ENCODE measurements at regions not wholly inside any gene's neighbourhood (a gene's known extent, or its start where the extent isn't known, plus 50 kb on each side); places are given as distances from the start of the nearest gene placed in this dataset.
"Not testable (repeated sequence)": the region's sequence is repeated elsewhere in the genome, so short reads cannot be mapped to it uniquely, and the experiment has no call there.

DNA sequence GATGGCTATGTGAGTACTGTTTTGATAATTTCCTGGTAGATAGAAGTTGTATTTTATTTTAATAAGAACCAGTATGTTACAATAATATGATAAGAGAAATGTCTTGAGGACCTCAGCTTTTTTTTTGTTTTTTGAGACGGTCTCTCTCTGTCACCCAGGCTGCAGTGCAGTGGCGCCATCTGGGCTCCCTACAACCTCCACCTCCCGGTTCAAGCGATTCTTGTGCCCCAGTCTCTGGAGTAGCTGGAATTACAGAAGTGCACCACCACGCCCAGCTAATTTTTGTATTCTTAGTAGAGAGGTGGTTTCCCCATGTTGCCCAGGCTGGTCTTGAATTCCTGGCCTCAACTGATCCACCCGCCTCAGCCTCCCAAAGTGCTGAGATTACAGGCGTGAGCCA, 968.1 kb upstream of the ADGRL4 start:
- DNase-seq = no peak

GRCh38 chr1:79969886-79970285, 963.4 kb upstream of the ADGRL4 start:
- no peak for DNase-seq

DNA sequence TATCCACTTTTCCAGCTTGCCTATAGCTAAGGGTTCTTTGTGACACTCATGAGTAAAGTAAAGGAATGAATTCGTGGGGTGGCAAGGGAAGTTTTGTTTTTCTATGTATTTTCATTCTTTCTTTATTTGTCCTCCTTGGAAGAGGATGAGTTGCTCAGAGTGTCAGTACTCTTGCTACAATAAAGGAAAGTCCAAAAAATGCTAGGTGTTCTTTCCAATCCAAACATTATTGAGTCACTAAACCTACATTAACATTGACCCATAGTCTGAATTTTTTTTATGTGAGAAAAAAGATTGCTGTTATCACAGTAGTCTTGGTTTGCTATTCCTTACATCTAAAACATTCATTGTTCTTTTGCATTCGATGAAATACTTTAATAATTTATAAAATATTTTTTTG, 959.9 kb upstream of the ADGRL4 start:
- DNase-seq = no peak

GRCh38 chr1:79959635-79960034, 953.1 kb upstream of the ADGRL4 start:
- DNase-seq = no peak

GRCh38 chr1:79955966-79956365, 949.4 kb upstream of the ADGRL4 start:
- DNase-seq = no peak

DNA sequence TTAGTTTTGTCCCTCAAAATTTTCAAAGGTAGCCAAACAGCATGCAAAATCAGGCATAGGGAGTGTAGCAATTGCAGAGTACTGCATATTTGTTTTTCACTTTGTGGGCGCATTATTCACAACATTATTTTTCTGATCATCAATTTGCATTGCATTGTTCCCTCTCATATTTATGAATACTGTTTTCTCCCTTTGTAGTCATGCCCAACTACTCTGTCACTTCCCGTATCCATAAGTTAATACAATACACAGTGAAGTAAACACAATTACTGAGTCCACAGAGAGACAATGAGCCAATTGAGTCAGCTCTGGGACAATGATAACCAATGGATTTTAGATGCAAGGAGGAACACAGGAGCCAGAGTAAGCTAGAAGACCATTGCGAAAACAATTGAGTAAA, 944.0 kb upstream of the ADGRL4 start:
- no peak for DNase-seq

DNA sequence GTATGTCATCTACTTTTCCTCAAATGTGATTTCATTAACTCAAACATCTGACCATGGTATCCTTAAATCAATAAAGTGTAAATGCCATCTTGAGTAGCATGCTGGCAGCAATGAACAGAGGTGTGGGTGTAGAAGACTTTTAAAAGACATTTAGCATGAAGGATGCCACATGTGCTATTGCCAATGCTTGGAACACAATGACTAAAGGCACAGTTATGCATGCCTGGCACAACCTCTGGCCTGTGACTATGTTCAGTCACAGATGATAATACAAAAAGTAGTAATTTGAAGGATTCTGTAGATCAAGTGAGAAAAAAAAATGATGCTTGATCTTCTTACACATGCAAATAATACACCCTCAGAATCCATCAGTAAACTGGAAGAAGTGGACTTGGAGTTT, 938.9 kb upstream of the ADGRL4 start:
- DNase-seq = no peak

- DNase-seq = no peak
Measured at GRCh38 chr1:79929356-79929755, 922.8 kb upstream of the ADGRL4 start.

DNA sequence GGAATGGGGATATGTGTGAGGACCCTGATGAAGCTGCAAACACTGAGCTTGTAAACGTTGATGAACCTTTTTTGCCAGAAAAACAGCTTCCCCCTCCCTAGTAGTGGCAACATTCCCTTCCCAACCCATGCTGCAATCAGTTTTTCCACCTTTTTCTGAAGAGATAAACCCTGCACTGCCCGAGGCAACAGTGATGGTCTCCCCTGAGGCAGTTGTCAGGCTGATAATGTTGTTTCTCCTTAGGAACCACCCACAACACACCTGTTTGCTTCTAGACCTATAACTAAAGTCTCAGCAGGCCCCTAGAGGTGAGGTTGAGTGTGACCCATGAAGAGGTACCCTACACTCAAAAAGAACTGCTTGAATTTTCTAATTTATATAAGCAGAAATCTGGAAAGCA, 922.4 kb upstream of the ADGRL4 start:
- DNase-seq = no peak

GRCh38 chr1:79920960-79921669, 914.6 kb upstream of the ADGRL4 start:
- DNase-seq = no peak

DNA sequence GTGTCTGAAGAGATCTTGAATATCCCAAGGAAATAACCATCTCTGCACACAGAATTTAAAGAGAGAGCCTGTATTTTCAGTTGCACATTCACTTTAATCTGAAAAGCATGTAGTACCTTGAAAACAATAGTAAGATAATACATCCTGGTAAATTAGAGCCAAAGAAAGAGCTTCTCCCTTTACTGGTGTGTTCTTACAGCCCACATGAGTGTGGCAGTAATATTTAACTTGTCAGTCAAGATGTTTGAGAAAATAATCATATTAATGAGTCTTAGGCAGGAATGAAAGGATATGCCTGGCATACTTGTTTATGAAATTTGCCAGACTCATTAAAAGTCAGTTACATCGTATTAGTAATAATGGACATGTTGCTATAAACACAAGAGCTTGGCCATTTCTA, 908.4 kb upstream of the ADGRL4 start:
- no peak for DNase-seq

- DNase-seq = no peak
Measured at GRCh38 chr1:79912813-79913212, 906.3 kb upstream of the ADGRL4 start.

GRCh38 chr1:79903321-79903720, 896.8 kb upstream of the ADGRL4 start:
- DNase-seq = no peak

GRCh38 chr1:79902418-79902817, 895.9 kb upstream of the ADGRL4 start:
- DNase-seq = no peak

DNA sequence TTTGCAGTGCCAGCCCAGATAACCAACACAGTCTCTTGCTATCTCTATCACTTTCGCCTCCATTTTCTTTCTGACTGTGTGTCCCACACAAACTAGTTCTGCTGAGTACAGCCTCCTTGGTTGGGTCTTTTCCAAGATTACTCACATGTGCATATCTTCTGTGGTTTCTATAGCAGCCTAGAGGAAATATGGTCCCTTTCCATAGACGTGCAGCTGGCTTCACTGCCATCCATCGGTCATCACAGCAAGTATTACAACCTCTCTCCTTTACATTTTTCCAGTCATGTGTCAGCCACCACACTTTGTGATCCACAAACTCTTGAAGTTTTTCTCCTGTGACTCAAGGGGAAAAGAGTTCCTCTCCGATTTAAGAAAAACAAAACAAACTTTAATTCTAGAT, 893.4 kb upstream of the ADGRL4 start:
- DNase-seq = no peak

DNA sequence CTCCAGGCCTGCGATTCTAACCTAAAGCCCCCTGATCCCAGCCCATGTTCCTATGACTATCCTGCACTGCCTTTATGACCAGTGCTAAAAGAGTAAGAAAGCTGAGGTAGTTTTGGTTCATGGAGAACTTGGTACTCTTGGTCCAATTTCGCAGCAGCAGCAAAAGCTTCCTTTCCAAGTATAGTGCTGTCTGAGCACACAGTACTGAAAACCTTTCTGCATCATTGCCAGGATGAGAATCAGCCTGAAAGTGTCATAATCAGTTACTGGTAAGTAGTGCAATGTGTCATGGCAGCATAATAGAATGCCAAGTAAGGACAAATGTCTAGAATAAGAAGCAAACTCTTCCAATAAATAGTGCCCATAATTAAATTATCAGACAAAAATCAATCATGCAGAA, 889.6 kb upstream of the ADGRL4 start:
- no peak for DNase-seq

GRCh38 chr1:79895573-79895972, 889.0 kb upstream of the ADGRL4 start:
- no peak for DNase-seq

GRCh38 chr1:79894129-79894528, 887.6 kb upstream of the ADGRL4 start:
- not testable (repeated sequence) for DNase-seq

DNA sequence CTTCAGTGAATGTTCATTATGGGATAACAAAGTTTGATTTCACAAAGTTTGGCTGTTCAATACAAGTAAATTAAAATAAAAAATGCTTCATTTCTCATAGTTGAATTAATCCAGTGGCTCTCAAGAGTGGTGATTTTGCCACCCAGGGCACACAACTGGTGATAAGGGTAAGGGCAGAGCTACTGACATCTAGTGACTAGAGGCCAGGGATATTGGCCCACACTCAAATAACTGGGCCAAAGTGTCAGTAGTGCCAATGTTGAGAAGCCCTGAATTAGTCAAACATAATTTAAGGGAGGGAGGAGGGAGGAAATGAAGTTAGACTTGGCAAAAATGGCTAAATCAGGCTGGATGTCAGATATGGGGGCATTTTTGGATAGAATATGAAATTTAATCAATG, 880.5 kb upstream of the ADGRL4 start:
- no peak for DNase-seq

GRCh38 chr1:79885101-79885500, 878.6 kb upstream of the ADGRL4 start:
- DNase-seq = no peak

DNA sequence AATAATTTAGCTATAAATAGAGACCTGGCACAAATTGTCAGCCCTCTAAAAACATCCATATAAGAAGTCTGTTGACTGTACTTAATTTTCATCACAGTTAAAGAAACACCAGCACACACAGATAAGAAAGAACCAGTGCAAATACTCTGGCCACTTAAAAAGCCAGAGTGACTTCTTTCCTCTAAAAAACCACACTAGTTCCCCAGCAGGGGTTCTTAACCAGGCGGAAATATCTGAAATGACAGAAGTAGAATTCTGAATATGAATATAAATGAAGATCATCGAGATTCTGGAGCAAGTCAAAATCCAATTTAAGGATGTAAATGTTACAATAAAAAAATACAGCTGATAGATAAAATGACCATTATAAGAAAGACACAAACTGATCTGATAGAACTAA, 870.6 kb upstream of the ADGRL4 start:
- no peak for DNase-seq

DNA sequence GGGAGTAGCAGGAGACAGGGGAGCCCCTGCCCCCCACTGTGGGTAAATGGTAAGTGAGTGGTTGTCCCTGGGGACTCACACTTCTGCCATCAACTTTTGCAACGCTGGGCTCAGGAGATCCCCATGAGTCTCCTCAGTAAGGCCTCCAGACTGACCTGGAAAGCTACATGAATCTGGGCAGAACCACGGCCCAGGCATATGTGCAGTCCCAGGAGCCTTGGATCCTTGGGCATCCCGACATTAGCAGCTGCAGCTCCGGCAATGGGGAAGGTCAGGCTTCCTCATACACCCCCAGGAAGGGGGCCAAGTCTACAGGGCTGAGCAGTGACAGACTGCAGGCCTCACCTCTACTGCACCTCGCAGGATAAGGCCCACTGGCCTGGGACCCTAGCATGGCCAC, 868.7 kb upstream of the ADGRL4 start:
- no peak for DNase-seq

- no peak for DNase-seq
Measured at GRCh38 chr1:79874289-79874688, 867.8 kb upstream of the ADGRL4 start.

GRCh38 chr1:79859212-79859948, 852.9 kb upstream of the ADGRL4 start:
- no peak for DNase-seq

- no peak for DNase-seq
Measured at GRCh38 chr1:79852004-79852403, 845.5 kb upstream of the ADGRL4 start.
